K562 (cell line): ENCODE measurements at regions not wholly inside any gene's neighbourhood (a gene's known extent, or its start where the extent isn't known, plus 50 kb on each side); places are given as distances from the start of the nearest gene placed in this dataset.

Source experiments
- BRD4 ChIP-seq: fragments of 200-600 bp; sonication (generic); IDR thresholded peaks from 2 replicates; pipeline ENCODE4 v1.6.1; 2017; ENCODE audit warnings: inconsistent platforms
- CBX8 ChIP-seq: fragments of 200-600 bp; sonication (generic); IDR thresholded peaks from 2 replicates; pipeline ENCODE4 v1.6.1; 2012; ENCODE audit warnings: borderline replicate concordance, mixed run types, low read depth, mild to moderate bottlenecking, moderate library complexity, mixed read lengths, low read length, control low read depth, inconsistent platforms; ENCODE audit not compliant: poor library complexity, severe bottlenecking; ENCODE audit errors: extremely low read depth
- CEBPB ChIP-seq: fragments of 450-650 bp; IDR thresholded peaks from 2 replicates; pipeline ENCODE4 v1.6.1; 2016; ENCODE audit warnings: missing genetic modification characterization, missing compliant biosample characterization
- EZH2 ChIP-seq: IDR thresholded peaks from 2 replicates; pipeline ENCODE4 v1.6.1; 2012; ENCODE audit warnings: low read depth, mild to moderate bottlenecking, inconsistent platforms, low read length, borderline replicate concordance
- USF1 ChIP-seq: sonication (generic); formaldehyde crosslinking; IDR thresholded peaks from 2 replicates; pipeline ENCODE4 v1.9.0; 2022; ENCODE audit warnings: mild to moderate bottlenecking, missing genetic modification reagents

DNA sequence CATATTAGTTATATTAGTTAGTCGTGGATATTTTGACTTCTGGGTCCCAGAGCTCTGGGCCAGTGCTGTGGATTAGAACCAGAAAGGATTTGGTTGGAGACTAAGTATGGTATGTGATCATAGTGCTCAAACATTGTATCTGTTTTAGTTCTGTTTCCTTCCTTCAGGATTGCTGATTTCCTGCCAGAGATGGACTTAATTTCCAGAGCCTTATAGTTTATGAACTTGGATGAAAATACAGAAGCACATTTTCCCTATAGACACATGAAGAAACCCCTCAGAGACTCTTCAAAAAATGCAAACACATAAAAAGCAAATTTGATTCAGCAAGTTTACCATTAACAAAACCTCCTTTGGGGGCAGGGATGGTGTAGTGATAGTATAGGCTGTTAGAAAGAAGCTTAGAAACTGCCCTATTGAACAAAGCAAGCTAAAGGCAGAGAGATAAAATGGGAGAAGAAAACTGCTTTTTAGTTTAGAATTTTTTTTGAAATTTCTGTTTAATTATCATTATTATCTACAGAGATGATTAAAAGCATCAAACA lies 88.7 kb upstream of the EFEMP1 start:
- TF ChIP-seq EZH2 (no peak), CEBPB (tag) (no peak), BRD4 (no peak), CBX8 (no peak), USF1 (no peak)
